Motor neuron (in vitro differentiated cells): ENCODE measurements at regions not wholly inside any gene's neighbourhood (a gene's known extent, or its start where the extent isn't known, plus 50 kb on each side); places are given as distances from the start of the nearest gene placed in this dataset.

ENCODE experiments used
- ATAC-seq, 8 experiments: fragments of 200-7000 bp; cut with Tn5 transposase; replicated peaks in 6 of 8; 2 replicates each; pipeline ENCODE4 v1.8.0; 2021; ENCODE audit warnings: mild to moderate bottlenecking in 8 of 8, moderate library complexity in 8 of 8
- H3K27ac ChIP-seq, 2 donors: fragments of 250-450 bp; sonication (Bioruptor Pico); 2 replicates each; pipeline ENCODE4 v1.9.0; 2021; ENCODE audit warnings: antibody characterized with exemption in 2 of 2, mild to moderate bottlenecking in 2 of 2, moderate library complexity in 1 of 2
- H3K4me1 ChIP-seq, 2 donors: fragments of 250-450 bp; sonication (Bioruptor Pico); replicated peaks in 1 of 2; 2 replicates each; pipeline ENCODE4 v1.6.1; 2021; ENCODE audit warnings: antibody characterized with exemption in 2 of 2, mild to moderate bottlenecking in 2 of 2, moderate library complexity in 1 of 2
- H3K4me3 ChIP-seq, 5 donors: fragments of 250-450 bp; sonication (Bioruptor Pico); 2 replicates each; pipeline ENCODE4 v1.9.0; 2021; ENCODE audit warnings: antibody characterized with exemption in 5 of 5, mild to moderate bottlenecking in 5 of 5, moderate library complexity in 4 of 5
- WGBS, 10 experiments: fragments of 450-650 bp; shearing (Covaris generic); methylation state at CpG; one replicate each; pipeline ENCODE4 v1.0.0; 2022; 5-methylcytosine and 5-hydroxymethylcytosine counted together
- in situ Hi-C, 9 experiments: fragments of 400-800 bp; cut with MboI; loops; one replicate each; pipeline ENCODE4 v1.15.0; 2021; ENCODE audit warnings: low sequenced_read_pairs in 9 of 9, low pct_unique_long_range_greater_than_20kb in 2 of 9; ENCODE audit not compliant: unreplicated experiment in 9 of 9

GRCh38 chr5:64110222-64110621, 55.4 kb upstream of the RNF180 start:
- H3K4me1 ChIP-seq = no peaks in the 10 kb centered on the region
- in situ Hi-C loops = no loop called here
- ATAC-seq = peak in 2 of 8 experiments; percentile 67 to 78
- H3K4me3 ChIP-seq = no peak overlapping the region
- H3K27ac ChIP-seq = no peak overlapping the region
- WGBS, 10 experiments = 0 to 71% (median 58%) methylated on average over 1 to 2 of the region's 2 CpGs

DNA sequence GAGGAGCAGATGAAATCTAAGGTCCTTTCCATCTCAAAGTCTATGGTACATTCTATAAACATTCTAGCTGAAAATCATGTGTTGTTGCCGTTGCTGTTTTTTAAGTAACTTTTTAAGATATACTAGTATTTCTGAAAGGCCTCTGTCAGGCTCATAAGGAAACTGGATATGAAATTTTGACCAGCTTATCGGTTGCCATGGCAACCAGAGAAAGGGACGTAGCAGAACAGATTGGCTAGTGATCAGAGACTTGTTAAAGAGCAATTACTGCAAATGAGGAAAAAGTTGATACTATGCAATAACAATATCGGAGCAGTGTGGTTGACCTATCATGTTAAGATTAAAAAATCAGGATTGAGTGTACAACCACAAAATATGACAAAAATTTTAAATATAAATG, 57.0 kb upstream of the RNF180 start:
- in situ Hi-C loops = no loop called here
- no peak overlapping the region for H3K27ac ChIP-seq
- WGBS, 10 experiments = 23 to 86% (median 69%) methylated on average over 1 to 4 of the region's 4 CpGs
- ATAC-seq = peak in 2 of 8 experiments; percentile 5 to 7
- no peak overlapping the region for H3K4me3 ChIP-seq
- H3K4me1 ChIP-seq = no peaks in the 10 kb centered on the region

GRCh38 chr5:64100203-64100602, 65.4 kb upstream of the RNF180 start:
- ATAC-seq = no peak
- H3K27ac ChIP-seq = no peak overlapping the region
- H3K4me1 ChIP-seq = no peaks in the 10 kb centered on the region
- WGBS, 10 experiments = 0 to 60% (median 38%) methylated on average over 1 of the region's 1 CpG; no CpG with 5 or more reads in 5 of the 10 experiments
- in situ Hi-C loops = no loop called here
- H3K4me3 ChIP-seq = no peak overlapping the region

DNA sequence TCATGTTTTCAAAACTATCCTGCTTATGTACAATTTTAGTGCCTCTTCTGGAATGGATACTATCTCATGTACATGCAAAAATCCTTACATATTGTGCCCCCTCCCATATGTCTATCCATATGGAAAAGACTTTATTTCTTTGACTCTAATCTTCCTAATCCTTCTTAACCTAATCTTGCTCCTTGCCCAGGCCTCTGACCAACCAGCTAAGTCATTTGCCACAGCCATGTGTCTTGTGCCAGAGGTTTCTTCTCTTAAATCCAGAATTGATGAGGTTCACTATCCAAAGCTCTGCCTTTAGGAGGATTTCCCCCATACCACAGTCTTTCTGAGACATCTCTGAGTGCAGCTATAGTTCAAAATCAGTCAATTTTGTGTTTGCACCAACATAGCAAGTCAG, 68.9 kb upstream of the RNF180 start:
- no peak for ATAC-seq
- Histone ChIP-seq H3K4me3 (no peak overlapping the region), H3K27ac (no peak overlapping the region), H3K4me1 (no peaks in the 10 kb centered on the region)
- in situ Hi-C loops = no loop called here

GRCh38 chr5:64077589-64077988, 88.1 kb upstream of the RNF180 start:
- in situ Hi-C loops = no loop called here
- H3K4me3 ChIP-seq = no peak overlapping the region

DNA sequence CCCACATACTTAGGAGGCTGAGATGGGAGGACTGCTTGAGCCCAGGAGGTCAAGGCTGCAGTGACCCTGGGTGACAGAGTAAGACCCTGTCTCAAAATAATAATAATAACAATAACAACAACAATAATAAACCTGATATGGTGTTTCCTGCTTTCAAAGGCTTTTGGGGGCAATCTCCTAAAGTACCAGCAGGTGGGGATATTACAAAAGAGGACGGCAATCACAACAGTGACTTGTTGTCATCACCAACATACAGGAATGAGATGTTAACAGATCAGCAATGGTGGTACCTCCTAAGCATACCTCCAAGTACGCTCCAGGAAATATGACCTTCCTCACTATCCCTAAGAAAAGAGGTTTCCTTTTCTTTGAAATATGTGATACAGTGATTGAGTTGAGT, 91.1 kb upstream of the RNF180 start:
- peak in 4 of 8 experiments; percentile 35 to 81 (median 63) for ATAC-seq
- in situ Hi-C loops = loop anchor here in 2 of 9 experiments (25.0 kb wide), 1 partner anchor 138 kb away; no protein-coding TSS in a partner anchor
- H3K4me3 ChIP-seq = no peak overlapping the region
- no peaks in the 10 kb centered on the region for H3K4me1 ChIP-seq
- H3K27ac ChIP-seq = no peak overlapping the region
- WGBS, 10 experiments = 0 to 60% (median 29%) methylated on average over 1 to 2 of the region's 2 CpGs; no CpG with 5 or more reads in 4 of the 10 experiments

More at GRCh38 chr5:64077589-64077988, 88.1 kb upstream of the RNF180 start:
- Histone ChIP-seq H3K4me1 (no peaks in the 10 kb centered on the region), H3K27ac (no peak overlapping the region)
- 10 to 94% (median 86%) methylated on average over 4 to 8 of the region's 8 CpGs for WGBS, 10 experiments
- peak in 3 of 8 experiments; percentile 75 to 86 (median 80) for ATAC-seq

GRCh38 chr5:64069486-64069885, 96.2 kb upstream of the RNF180 start:
- in situ Hi-C loops = loop anchor here in 2 of 9 experiments (25.0 kb wide), 1 partner anchor 143 kb away; no protein-coding TSS in a partner anchor
- Histone ChIP-seq H3K4me1 (no peaks in the 10 kb centered on the region), H3K27ac (no peak overlapping the region), H3K4me3 (no peak overlapping the region)
- ATAC-seq = peak in 3 of 8 experiments; percentile 58 to 90 (median 89)

DNA sequence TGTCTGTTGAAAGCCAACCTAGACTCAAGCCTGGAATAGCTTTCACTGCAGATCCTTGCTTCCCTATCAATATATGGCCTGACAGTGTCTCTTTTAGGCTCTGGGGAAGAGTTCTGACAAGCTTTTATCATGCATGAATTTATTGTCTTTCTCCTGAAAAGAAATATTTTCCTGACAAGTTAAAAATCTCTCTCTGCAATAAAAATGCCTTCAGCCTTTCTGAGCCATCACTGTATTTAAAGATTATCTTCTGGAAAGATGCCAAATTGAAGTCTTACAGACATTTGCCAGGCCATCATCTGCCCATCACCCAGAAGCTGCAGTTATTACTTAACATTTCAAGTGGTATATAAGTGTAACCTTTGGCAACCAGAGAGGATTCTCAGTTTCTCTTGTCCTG, 88.1 kb upstream of the HTR1A start:
- in situ Hi-C loops = loop anchor here in 2 of 9 experiments (25.0 kb wide), 1 partner anchor 162 kb away; no protein-coding TSS in a partner anchor
- H3K27ac ChIP-seq = no peak overlapping the region
- ATAC-seq = no peak
- H3K4me3 ChIP-seq = no peak overlapping the region
- H3K4me1 ChIP-seq = no peaks in the 10 kb centered on the region

DNA sequence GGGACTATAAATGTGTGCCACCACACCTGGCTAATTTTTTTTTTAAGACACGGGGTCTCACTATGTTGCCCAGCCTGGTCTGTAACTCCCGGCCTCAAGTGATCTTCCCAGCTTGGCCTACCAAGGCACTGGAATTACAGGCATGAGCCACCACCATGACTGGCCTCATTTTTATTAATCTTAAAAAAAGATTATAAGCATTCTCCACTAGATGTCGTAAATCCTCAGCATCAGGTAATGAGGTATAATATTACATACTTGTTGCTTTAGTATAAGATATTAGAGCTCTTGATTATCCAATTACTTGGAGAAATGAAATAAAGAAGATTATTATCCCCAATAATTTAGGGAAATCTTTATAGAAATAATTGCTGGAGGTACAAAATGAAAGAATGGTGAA, 78.2 kb upstream of the HTR1A start:
- ATAC-seq = peak in 2 of 8 experiments; percentile 29 to 58
- in situ Hi-C loops = no loop called here
- 0 to 100% (median 50%) methylated on average over 1 to 3 of the region's 3 CpGs; no CpG with 5 or more reads in 1 of the 10 experiments for WGBS, 10 experiments
- Histone ChIP-seq H3K27ac (no peak overlapping the region), H3K4me3 (no peak overlapping the region), H3K4me1 (no peaks in the 10 kb centered on the region)

DNA sequence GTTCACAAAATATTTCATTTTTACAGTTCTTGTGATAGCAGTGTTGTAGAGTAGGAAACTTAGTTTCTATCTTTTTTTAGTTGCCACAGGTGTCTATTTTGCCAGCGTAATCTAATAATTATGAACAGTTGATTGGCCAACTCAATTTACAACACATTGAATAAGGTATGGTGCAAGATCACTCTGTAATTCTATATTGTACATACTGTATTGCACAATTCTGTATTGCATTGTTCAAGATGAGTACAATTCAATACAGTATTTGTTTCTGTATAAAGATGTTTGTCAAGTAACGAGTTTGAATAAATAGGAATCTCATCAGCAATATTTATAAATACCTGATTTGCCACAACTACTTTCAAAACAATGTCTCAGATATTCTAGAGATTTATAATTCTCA, 64.2 kb upstream of the HTR1A start:
- no peak overlapping the region for H3K4me3 ChIP-seq
- WGBS, 10 experiments = 0 to 82% (median 39%) methylated on average over 1 to 2 of the region's 2 CpGs; no CpG with 5 or more reads in 2 of the 10 experiments
- H3K4me1 ChIP-seq = no peaks in the 10 kb centered on the region
- in situ Hi-C loops = no loop called here
- H3K27ac ChIP-seq = no peak overlapping the region
- ATAC-seq = no peak

GRCh38 chr5:64019746-64020145, 57.5 kb upstream of the HTR1A start:
- Histone ChIP-seq H3K4me1 (no peaks in the 10 kb centered on the region), H3K4me3 (no peak overlapping the region), H3K27ac (no peak overlapping the region)
- WGBS, 10 experiments = 7 to 88% (median 45%) methylated on average over 2 of the region's 2 CpGs; no CpG with 5 or more reads in 3 of the 10 experiments
- in situ Hi-C loops = no loop called here
- ATAC-seq = no peak

- no peak overlapping the region for H3K4me3 ChIP-seq
- 0 to 100% (median 91%) methylated on average over 1 to 2 of the region's 2 CpGs; no CpG with 5 or more reads in 1 of the 10 experiments for WGBS, 10 experiments
These were observed 56.7 kb upstream of the HTR1A start for GRCh38 chr5:64018966-64019365.

GRCh38 chr5:64015824-64016223, 53.6 kb upstream of the HTR1A start:
- H3K4me3 ChIP-seq = no peak overlapping the region
- no peaks in the 10 kb centered on the region for H3K4me1 ChIP-seq
- in situ Hi-C loops = no loop called here
- no peak for ATAC-seq
- no peak overlapping the region for H3K27ac ChIP-seq
- WGBS, 10 experiments = 40 to 100% (median 89%) methylated on average over 1 of the region's 1 CpG; no CpG with 5 or more reads in 4 of the 10 experiments

More at GRCh38 chr5:64018966-64019365, 56.7 kb upstream of the HTR1A start:
- no peak overlapping the region for H3K27ac ChIP-seq
- H3K4me1 ChIP-seq = no peaks in the 10 kb centered on the region
- ATAC-seq = no peak
- in situ Hi-C loops = no loop called here
